GM19467 (cell line): ENCODE measurements at regions not wholly inside any gene's neighbourhood (a gene's known extent, or its start where the extent isn't known, plus 50 kb on each side); places are given as distances from the start of the nearest gene placed in this dataset.

Experiments
- ATAC-seq: cut with Tn5 transposase; IDR thresholded peaks from one replicate; pipeline ENCODE4 v1.9.1; 2021; ENCODE audit warnings: mild to moderate bottlenecking, moderate library complexity; ENCODE audit not compliant: unreplicated experiment

GRCh38 chr2:120453635-120453998, 107.7 kb downstream of the INHBB start:
- no peak for ATAC-seq

GRCh38 chr2:120454654-120455385, 108.9 kb downstream of the INHBB start:
- no peak for ATAC-seq

GRCh38 chr2:120455390-120455789, 109.5 kb downstream of the INHBB start:
- no peak for ATAC-seq

- ATAC-seq: no peak
These were observed 110.9 kb downstream of the INHBB start for GRCh38 chr2:120456867-120457266.

- ATAC-seq: no peak
These were observed 114.6 kb downstream of the INHBB start for GRCh38 chr2:120460511-120460910.

GRCh38 chr2:120461092-120461491, 115.2 kb downstream of the INHBB start:
- ATAC-seq: no peak

- ATAC-seq: no peak
These were observed 115.9 kb downstream of the INHBB start for GRCh38 chr2:120461546-120462537.

GRCh38 chr2:120463527-120463926, 117.6 kb downstream of the INHBB start:
- no peak for ATAC-seq

GRCh38 chr2:120463996-120464395, 118.1 kb downstream of the INHBB start:
- ATAC-seq: no peak

- no peak for ATAC-seq
These were observed 118.6 kb downstream of the INHBB start for GRCh38 chr2:120464448-120464931.

- no peak for ATAC-seq
These were observed 119.2 kb downstream of the INHBB start for GRCh38 chr2:120465012-120465700.

- ATAC-seq: no peak
These were observed 119.7 kb downstream of the INHBB start for GRCh38 chr2:120465701-120465988.

- no peak for ATAC-seq
These were observed 120.2 kb downstream of the INHBB start for GRCh38 chr2:120465989-120466703.

- ATAC-seq: no peak
These were observed 120.7 kb downstream of the INHBB start for GRCh38 chr2:120466704-120467054.

GRCh38 chr2:120468136-120468535, 122.2 kb downstream of the INHBB start:
- no peak for ATAC-seq

- no peak for ATAC-seq
These were observed 123.5 kb downstream of the INHBB start for GRCh38 chr2:120469426-120469825.

GRCh38 chr2:120470041-120470965, 124.4 kb downstream of the INHBB start:
- ATAC-seq: no peak

- ATAC-seq: no peak
These were observed 125.2 kb downstream of the INHBB start for GRCh38 chr2:120471166-120471565.

GRCh38 chr2:120472031-120472430, 126.1 kb downstream of the INHBB start:
- no peak for ATAC-seq

GRCh38 chr2:120472891-120473309, 127.0 kb downstream of the INHBB start:
- no peak for ATAC-seq
